ENCODE measurements at regions not wholly inside any gene's neighbourhood (a gene's known extent, or its start where the extent isn't known, plus 50 kb on each side); places are given as distances from the start of the nearest gene placed in this dataset.

DNA sequence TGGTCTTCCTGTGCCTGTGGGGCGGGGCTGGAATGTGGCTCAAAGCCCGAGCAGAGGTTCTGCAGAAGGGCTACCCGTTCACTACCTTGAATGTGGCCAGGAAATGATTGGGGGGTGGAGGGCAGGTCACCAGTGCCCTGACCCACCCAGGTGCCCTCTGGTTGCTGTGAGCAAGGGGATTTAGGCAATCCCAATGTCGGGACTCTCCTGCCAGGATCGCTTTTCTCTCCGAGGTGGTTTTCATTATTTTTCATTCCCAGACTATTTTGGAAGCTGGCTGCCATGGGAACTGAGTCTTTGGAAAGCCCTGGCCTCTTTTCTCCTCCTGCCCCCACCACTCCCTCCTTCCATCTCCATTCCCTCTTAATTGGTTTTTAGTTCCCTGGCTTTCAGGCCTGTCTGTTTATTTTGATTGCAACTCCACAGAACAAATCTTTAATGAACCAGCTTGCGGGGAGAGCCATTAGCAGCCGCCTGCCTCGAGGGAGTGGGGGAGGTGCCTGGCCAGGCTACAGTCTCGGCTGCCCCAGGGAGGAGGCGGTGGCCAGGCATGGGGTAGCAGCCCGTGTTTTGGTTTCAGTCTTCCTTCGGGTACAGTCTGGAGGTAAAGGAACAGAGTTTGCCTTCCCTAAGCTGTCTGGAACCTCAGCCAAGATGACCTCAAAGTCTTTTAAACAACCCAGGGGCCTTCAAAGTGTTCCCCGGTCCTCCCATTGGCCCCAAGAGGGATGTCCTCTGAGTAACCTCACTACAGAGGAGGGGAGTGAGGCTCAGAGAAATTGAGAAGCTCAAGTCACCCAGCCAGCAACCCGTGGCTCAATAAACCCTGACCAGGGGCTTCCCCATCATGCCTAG, 114.4 kb upstream of the HAAO start:
- ATAC-seq (ENCODE audit: low FRiP score) = peak; percentile 90
- no peaks in the 10 kb centered on the region for H3K27me3 ChIP-seq (ENCODE audit: control insufficient read depth in 1 of 2, insufficient read depth in 2 of 2, low read length in 1 of 2)
- peak; percentile 82 to 87 for DNase-seq
- peak overlapping the region; percentile 81 to 86 for H3K27ac ChIP-seq (ENCODE audit: low read depth in 1 of 2, low read length in 2 of 2)
- 4 to 5% methylated on average over 15 of the region's 15 CpGs for WGBS, 2 donors
- H3K9me3 ChIP-seq (ENCODE audit: control insufficient read depth, low read length) = no peaks in the 10 kb centered on the region
- intact Hi-C loops (cut with DNase I) = loop anchor here in 1 of 2 donors (2.0 kb wide), 1 partner anchor 16 kb away; no protein-coding TSS in a partner anchor
- H3K4me1 ChIP-seq (ENCODE audit: control insufficient read depth in 1 of 2, insufficient read depth in 2 of 2, low read length in 2 of 2) = peaks cover 0 to 2% of the 10 kb centered on the region in 2 donors
- no peaks in the 10 kb centered on the region for H3K36me3 ChIP-seq (ENCODE audit: control insufficient read depth in 1 of 2, insufficient read depth in 2 of 2, low read length in 1 of 2)
- H3K4me3 ChIP-seq (ENCODE audit: low read length in 2 of 2) = no peak overlapping the region

DNA sequence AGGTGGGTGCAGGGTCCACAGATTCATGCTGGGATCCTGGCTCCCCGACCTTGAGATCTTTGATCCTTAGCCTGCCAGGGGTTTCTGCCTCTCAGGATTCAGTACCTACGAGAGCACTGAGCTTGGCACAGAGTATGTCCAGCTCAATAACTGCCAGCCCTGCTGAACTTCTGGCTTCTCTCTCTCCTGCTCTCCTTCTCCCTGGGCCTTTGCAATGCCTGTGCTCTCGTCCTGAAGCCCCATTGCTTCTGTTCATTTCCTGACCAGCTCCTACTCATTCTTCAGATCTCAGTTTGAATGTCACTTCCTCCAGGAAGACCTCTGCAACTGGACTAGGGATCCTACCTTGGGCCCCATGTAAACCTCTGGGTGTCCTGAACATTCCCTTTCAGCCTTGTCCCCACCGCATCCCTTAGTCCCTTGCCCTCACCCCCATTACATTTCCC, 113.8 kb upstream of the HAAO start:
- ATAC-seq (ENCODE audit: low FRiP score) (no peak), DNase-seq (no peak)
- H3K36me3 ChIP-seq (ENCODE audit: control insufficient read depth in 1 of 2, insufficient read depth in 2 of 2, low read length in 1 of 2) = no peaks in the 10 kb centered on the region
- WGBS, 2 donors = 5 to 6% methylated on average over 4 of the region's 4 CpGs
- peak overlapping the region; percentile 81 to 86 for H3K27ac ChIP-seq (ENCODE audit: low read depth in 1 of 2, low read length in 2 of 2)
- H3K27me3 ChIP-seq (ENCODE audit: control insufficient read depth in 1 of 2, insufficient read depth in 2 of 2, low read length in 1 of 2) = no peaks in the 10 kb centered on the region
- H3K4me1 ChIP-seq (ENCODE audit: control insufficient read depth in 1 of 2, insufficient read depth in 2 of 2, low read length in 2 of 2) = peaks cover 0 to 2% of the 10 kb centered on the region in 2 donors
- H3K9me3 ChIP-seq (ENCODE audit: control insufficient read depth, low read length) = no peaks in the 10 kb centered on the region
- intact Hi-C loops (cut with DNase I) = loop anchor here in 1 of 2 donors (2.0 kb wide), 1 partner anchor 17 kb away; no protein-coding TSS in a partner anchor
- no peak overlapping the region for H3K4me3 ChIP-seq (ENCODE audit: low read length in 2 of 2)

DNA sequence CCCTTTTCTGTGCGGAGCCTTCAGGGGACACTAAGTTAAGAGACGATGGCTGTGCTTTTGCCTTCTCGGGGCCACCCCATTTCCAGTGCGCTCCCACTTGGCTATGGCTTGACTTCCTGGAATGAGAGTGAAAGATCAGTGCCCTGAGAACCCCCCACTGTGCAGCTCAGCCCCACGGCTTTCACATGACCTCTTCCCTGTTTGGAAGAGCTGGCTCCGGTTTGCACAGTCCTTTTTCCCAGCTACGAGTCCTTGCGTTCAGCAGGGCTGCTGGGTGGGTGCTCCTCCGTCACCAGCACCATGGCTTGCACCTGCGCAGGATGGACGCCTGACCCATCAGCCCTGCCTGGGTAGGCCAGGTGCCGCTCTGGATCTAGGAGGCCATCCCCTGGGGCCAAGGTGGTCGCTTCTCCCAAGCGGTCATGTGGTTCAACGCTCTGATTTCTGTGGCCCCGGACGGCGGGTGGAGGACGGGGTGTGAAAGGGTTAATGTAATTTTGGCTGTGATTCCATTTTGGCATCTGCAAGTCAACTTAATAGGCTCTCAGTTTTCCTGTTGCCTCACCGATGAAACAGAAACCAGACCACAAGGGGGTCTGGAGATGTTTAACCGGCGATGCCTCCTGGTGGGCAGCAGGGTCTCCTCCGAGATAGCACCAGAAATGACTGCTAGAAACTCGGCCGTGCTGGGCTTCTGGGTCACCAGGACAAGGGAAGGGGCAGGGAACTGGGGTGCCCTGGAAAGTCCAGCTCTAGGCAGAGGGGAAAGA, 113.1 kb upstream of the HAAO start:
- Histone ChIP-seq H3K36me3 (ENCODE audit: control insufficient read depth in 1 of 2, insufficient read depth in 2 of 2, low read length in 1 of 2) (no peaks in the 10 kb centered on the region), H3K4me1 (ENCODE audit: control insufficient read depth in 1 of 2, insufficient read depth in 2 of 2, low read length in 2 of 2) (peaks cover 0 to 2% of the 10 kb centered on the region in 2 donors), H3K4me3 (ENCODE audit: low read length in 2 of 2) (no peak overlapping the region), H3K9me3 (ENCODE audit: control insufficient read depth, low read length) (no peaks in the 10 kb centered on the region), H3K27ac (ENCODE audit: low read depth in 1 of 2, low read length in 2 of 2) (peak overlapping the region; percentile 81 to 86), H3K27me3 (ENCODE audit: control insufficient read depth in 1 of 2, insufficient read depth in 2 of 2, low read length in 1 of 2) (no peaks in the 10 kb centered on the region)
- ATAC-seq (ENCODE audit: low FRiP score) (peak; percentile 42), DNase-seq (peak in 1 of 2 donors; percentile 76)
- WGBS, 2 donors = 41 to 47% methylated on average over 25 of the region's 25 CpGs
- intact Hi-C loops (cut with DNase I) = loop anchor here in 1 of 2 donors (2.0 kb wide), 1 partner anchor 17 kb away; no protein-coding TSS in a partner anchor

DNA sequence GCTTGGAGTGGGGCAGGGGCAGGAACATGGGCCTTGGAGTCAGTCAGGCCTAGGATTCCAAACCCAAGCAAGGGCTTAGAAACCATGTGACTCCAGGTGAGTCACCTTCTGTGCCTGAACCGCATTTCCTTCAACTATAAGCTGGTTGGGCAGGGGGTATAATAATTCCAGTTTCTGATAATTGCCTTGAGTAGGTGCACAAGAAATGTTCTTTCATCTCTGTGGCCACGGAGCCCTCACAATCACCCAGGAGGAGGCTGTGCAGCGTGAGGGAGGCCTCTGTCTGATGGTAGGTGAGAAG, 112.1 kb upstream of the HAAO start:
- no peaks in the 10 kb centered on the region for H3K36me3 ChIP-seq (ENCODE audit: control insufficient read depth in 1 of 2, insufficient read depth in 2 of 2, low read length in 1 of 2)
- H3K27ac ChIP-seq (ENCODE audit: low read depth in 1 of 2, low read length in 2 of 2) = peak overlapping the region in 1 of 2 donors; percentile 69
- H3K4me1 ChIP-seq (ENCODE audit: control insufficient read depth in 1 of 2, insufficient read depth in 2 of 2, low read length in 2 of 2) = peaks cover 0 to 2% of the 10 kb centered on the region in 2 donors
- H3K4me3 ChIP-seq (ENCODE audit: low read length in 2 of 2) = no peak overlapping the region
- no peaks in the 10 kb centered on the region for H3K9me3 ChIP-seq (ENCODE audit: control insufficient read depth, low read length)
- no peak for DNase-seq
- intact Hi-C loops (cut with DNase I) = no loop called here
- no peaks in the 10 kb centered on the region for H3K27me3 ChIP-seq (ENCODE audit: control insufficient read depth in 1 of 2, insufficient read depth in 2 of 2, low read length in 1 of 2)
- 92 to 94% methylated on average over 3 of the region's 3 CpGs for WGBS, 2 donors
- no peak for ATAC-seq (ENCODE audit: low FRiP score)

DNA sequence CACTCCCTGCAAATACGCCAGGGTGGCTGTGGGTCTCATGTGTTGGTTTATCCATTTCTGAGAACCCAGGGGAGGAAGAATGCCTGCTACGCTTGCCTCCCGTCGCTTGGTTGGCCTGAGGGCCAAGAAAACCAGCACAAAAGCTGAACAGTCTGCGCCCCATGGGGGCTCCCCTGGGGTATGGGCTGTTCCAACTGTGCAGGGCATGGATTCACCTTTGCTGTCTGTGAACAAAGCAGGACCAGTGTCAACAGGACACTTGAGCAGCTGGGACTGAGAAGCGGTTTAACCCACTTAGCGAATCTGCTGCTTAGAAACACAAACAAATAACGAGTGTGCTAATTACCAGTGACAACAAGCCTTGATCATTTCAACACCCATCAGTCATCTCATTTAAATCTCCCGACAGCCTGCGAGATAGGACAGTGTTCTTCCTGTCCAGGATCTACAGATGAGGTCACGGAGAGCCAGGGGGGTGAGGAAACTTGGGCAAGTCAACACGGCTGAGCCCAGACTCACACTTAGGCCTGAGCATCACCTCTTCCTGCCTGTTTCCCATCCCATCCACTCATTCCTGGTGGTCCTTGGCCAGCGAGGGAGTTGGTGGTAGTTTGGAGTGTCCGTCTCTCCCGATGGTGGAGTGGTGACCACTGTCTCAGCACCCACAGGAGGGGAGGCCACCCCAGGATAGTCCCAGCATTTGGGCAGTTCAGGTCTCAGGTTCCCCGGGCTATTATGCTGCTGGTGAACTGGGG, 111.6 kb upstream of the HAAO start:
- Histone ChIP-seq H3K36me3 (ENCODE audit: control insufficient read depth in 1 of 2, insufficient read depth in 2 of 2, low read length in 1 of 2) (no peaks in the 10 kb centered on the region), H3K27ac (ENCODE audit: low read depth in 1 of 2, low read length in 2 of 2) (peak overlapping the region in 1 of 2 donors; percentile 69), H3K9me3 (ENCODE audit: control insufficient read depth, low read length) (no peaks in the 10 kb centered on the region), H3K4me1 (ENCODE audit: control insufficient read depth in 1 of 2, insufficient read depth in 2 of 2, low read length in 2 of 2) (peaks cover 0 to 2% of the 10 kb centered on the region in 2 donors), H3K27me3 (ENCODE audit: control insufficient read depth in 1 of 2, insufficient read depth in 2 of 2, low read length in 1 of 2) (no peaks in the 10 kb centered on the region), H3K4me3 (ENCODE audit: low read length in 2 of 2) (no peak overlapping the region)
- DNase-seq (no peak), ATAC-seq (ENCODE audit: low FRiP score) (no peak)
- intact Hi-C loops (cut with DNase I) = no loop called here
- WGBS, 2 donors = 57 to 63% methylated on average over 16 of the region's 16 CpGs

DNA sequence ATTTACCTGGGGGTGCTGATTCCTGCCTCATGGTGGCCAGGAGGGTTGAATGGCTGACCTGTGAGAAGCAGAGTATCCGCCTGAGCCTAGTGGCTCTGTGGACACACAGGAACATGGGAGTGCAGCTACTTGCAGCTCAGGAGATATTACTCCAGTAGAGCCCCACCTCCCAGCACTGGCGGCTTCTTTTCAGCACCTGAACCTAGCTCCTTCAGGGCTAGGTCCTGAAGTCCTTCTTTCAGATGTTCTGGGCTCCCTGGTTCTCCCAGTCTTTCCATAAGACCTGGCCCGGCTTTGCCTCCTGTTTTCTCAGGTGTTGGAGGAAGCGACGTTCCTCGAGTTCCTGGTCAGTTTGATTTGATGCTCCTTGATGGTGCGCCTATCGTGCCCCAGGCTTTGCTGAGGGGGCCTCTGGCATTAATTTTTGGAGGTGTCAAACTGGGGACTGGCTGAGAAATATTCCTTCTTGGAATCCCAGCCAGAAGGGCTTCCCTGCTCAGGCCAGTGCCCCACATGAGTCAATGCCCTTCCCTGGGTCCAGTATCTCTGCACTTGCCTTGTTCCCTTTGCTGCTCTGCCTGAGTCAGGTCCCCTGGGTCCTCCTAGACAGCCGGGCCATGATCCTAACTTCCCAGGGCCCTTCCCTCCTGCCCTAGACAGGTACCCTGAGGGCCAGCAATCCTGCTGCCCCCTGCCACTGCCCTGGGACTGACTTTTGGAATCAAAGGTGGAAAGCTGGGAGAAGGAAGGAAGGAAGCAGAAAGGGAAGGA, 110.7 kb upstream of the HAAO start:
- H3K36me3 ChIP-seq (ENCODE audit: control insufficient read depth in 1 of 2, insufficient read depth in 2 of 2, low read length in 1 of 2) = no peaks in the 10 kb centered on the region
- H3K27me3 ChIP-seq (ENCODE audit: control insufficient read depth in 1 of 2, insufficient read depth in 2 of 2, low read length in 1 of 2) = no peaks in the 10 kb centered on the region
- no peak for DNase-seq
- no peak for ATAC-seq (ENCODE audit: low FRiP score)
- H3K4me3 ChIP-seq (ENCODE audit: low read length in 2 of 2) = no peak overlapping the region
- peaks cover 0 to 2% of the 10 kb centered on the region in 2 donors for H3K4me1 ChIP-seq (ENCODE audit: control insufficient read depth in 1 of 2, insufficient read depth in 2 of 2, low read length in 2 of 2)
- H3K9me3 ChIP-seq (ENCODE audit: control insufficient read depth, low read length) = no peaks in the 10 kb centered on the region
- peak overlapping the region in 1 of 2 donors; percentile 69 for H3K27ac ChIP-seq (ENCODE audit: low read depth in 1 of 2, low read length in 2 of 2)
- 75 to 82% methylated on average over 9 of the region's 9 CpGs for WGBS, 2 donors
- intact Hi-C loops (cut with DNase I) = no loop called here

DNA sequence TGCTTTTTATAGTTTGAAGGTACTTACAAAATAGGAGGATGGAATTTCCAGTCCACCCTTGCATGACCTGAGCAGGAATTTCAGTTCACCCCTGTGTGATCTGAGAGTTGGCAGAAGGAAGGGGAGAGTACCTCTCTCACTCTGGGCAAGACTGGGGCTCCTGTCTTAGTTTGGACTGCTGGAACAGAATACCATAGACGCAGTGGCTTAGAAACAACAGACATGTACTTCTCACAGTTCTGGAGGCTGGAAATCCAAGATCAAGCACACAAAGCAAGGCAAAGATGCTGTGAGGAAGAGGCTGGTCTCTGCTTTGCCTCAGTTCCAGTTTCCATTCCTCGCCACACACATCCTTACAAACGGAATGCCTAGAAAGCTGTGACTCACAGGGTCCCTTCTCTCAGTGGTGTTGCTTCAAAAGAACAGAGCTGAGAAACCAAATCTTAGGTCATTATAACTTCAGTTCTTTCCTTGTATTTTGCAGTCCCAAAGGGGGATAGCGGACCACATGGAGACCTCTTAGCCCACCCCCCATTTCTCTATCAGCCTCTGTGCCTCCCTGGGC, 108.8 kb upstream of the HAAO start:
- Histone ChIP-seq H3K4me1 (ENCODE audit: control insufficient read depth in 1 of 2, insufficient read depth in 2 of 2, low read length in 2 of 2) (no peaks in the 10 kb centered on the region), H3K27ac (ENCODE audit: low read depth in 1 of 2, low read length in 2 of 2) (peak overlapping the region in 1 of 2 donors; percentile 83), H3K4me3 (ENCODE audit: low read length in 2 of 2) (no peak overlapping the region), H3K36me3 (ENCODE audit: control insufficient read depth in 1 of 2, insufficient read depth in 2 of 2, low read length in 1 of 2) (no peaks in the 10 kb centered on the region), H3K27me3 (ENCODE audit: control insufficient read depth in 1 of 2, insufficient read depth in 2 of 2, low read length in 1 of 2) (no peaks in the 10 kb centered on the region), H3K9me3 (ENCODE audit: control insufficient read depth, low read length) (no peaks in the 10 kb centered on the region)
- ATAC-seq (ENCODE audit: low FRiP score) (no peak), DNase-seq (no peak)
- WGBS, 2 donors = 29 to 31% methylated on average over 4 of the region's 4 CpGs
- intact Hi-C loops (cut with DNase I) = no loop called here
